Erythroblast (primary cell): ENCODE measurements at regions not wholly inside any gene's neighbourhood (a gene's known extent, or its start where the extent isn't known, plus 50 kb on each side); places are given as distances from the start of the nearest gene placed in this dataset.

Experiments used
- GATA1 ChIP-seq: IDR thresholded peaks from 2 replicates; pipeline ENCODE4 v1.6.1; 2011; ENCODE audit warnings: low read depth, mild to moderate bottlenecking, control low read depth, low read length, moderate library complexity
- POLR2A ChIP-seq: IDR thresholded peaks from 2 replicates; pipeline ENCODE4 v1.6.1; 2011; ENCODE audit warnings: mild to moderate bottlenecking, low read length

- TF ChIP-seq POLR2A, result no peak
- no peak for TF ChIP-seq GATA1
These were observed 771.1 kb downstream of the BRINP3 start for GRCh38 chr1:189706594-189706993.
